Vagina (tissue), 2 donors: ENCODE measurements at regions not wholly inside any gene's neighbourhood (a gene's known extent, or its start where the extent isn't known, plus 50 kb on each side); places are given as distances from the start of the nearest gene placed in this dataset.

Source experiments
- POLR2A ChIP-seq, 2 donors: fragments of 450-650 bp; IDR thresholded peaks; one replicate each; pipeline ENCODE4 v1.6.1; 2017; ENCODE audit warnings: antibody characterized with exemption in 2 of 2, mild to moderate bottlenecking in 2 of 2, moderate library complexity in 2 of 2
- POLR2AphosphoS5 ChIP-seq, 2 donors: sonication (generic); formaldehyde crosslinking; IDR thresholded peaks; one replicate each; pipeline ENCODE4 v1.9.0; 2017; ENCODE audit warnings: antibody characterized with exemption in 2 of 2, mild to moderate bottlenecking in 2 of 2, low read depth in 1 of 2; ENCODE audit not compliant: insufficient read depth in 1 of 2
- TF ChIP-seq, protein P1 (sequence below), 3 experiments: fragments of 450-650 bp in 2 of 3; fragments of 200-600 bp in 1 of 3; sonication (generic) in 1 of 3; IDR thresholded peaks; one replicate each; pipeline ENCODE4 v1.5.1; 2017 to 2019; ENCODE audit warnings: antibody characterized with exemption in 3 of 3, mild to moderate bottlenecking in 2 of 3, moderate library complexity in 2 of 3

DNA sequence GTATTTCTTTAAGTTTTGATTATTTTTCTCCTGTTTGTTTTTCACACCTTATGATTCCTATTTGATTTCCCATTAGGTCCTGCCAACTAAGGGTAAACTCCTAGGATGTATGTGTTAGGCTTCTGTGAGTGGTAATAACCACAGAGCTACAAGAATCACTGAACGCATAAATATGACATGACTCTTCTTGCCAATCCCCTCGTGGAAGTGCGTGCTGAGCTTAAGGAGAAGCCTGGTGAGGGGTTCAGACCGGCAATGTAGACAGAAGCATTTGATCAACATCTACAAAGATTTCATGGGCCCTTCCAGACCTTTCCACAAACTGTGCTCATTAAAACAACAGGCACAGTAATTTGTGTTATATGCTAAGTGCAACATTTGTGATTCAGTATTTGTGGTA lies 273.8 kb upstream of the SNX7 start:
- TF ChIP-seq POLR2A (IDR thresholded peaks at IDR 0.05) (no peak), POLR2AphosphoS5 (IDR thresholded peaks at IDR 0.05; ENCODE audit: insufficient read depth in 1 of 2, low read depth in 1 of 2) (no peak)
- TF ChIP-seq, protein P1, sequence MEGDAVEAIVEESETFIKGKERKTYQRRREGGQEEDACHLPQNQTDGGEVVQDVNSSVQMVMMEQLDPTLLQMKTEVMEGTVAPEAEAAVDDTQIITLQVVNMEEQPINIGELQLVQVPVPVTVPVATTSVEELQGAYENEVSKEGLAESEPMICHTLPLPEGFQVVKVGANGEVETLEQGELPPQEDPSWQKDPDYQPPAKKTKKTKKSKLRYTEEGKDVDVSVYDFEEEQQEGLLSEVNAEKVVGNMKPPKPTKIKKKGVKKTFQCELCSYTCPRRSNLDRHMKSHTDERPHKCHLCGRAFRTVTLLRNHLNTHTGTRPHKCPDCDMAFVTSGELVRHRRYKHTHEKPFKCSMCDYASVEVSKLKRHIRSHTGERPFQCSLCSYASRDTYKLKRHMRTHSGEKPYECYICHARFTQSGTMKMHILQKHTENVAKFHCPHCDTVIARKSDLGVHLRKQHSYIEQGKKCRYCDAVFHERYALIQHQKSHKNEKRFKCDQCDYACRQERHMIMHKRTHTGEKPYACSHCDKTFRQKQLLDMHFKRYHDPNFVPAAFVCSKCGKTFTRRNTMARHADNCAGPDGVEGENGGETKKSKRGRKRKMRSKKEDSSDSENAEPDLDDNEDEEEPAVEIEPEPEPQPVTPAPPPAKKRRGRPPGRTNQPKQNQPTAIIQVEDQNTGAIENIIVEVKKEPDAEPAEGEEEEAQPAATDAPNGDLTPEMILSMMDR (IDR thresholded peaks at IDR 0.05): no peak
